Neutrophil (primary cell): ENCODE measurements at regions not wholly inside any gene's neighbourhood (a gene's known extent, or its start where the extent isn't known, plus 50 kb on each side); places are given as distances from the start of the nearest gene placed in this dataset.

Source experiments
- H3K27ac ChIP-seq: fragments of 200-600 bp; sonication (generic); 2 replicates; pipeline ENCODE4 v1.5.1; 2016; ENCODE audit warnings: mild to moderate bottlenecking, moderate library complexity
- H3K27me3 ChIP-seq: fragments of 200-600 bp; sonication (generic); 2 replicates; pipeline ENCODE4 v1.6.0; 2016; ENCODE audit warnings: mild to moderate bottlenecking
- H3K36me3 ChIP-seq: fragments of 200-600 bp; sonication (generic); 2 replicates; pipeline ENCODE4 v1.5.1; 2017
- H3K4me1 ChIP-seq, 2 experiments: fragments of 200-600 bp in 1 of 2; sonication (generic) in 1 of 2; 1 replicate in 1 of 2; 2 replicates in 1 of 2; pipeline versions ENCODE4 v1.5.1 to v1.6.1; 2013 to 2016; ENCODE audit warnings: low read depth in 1 of 2, low read length in 1 of 2, mild to moderate bottlenecking in 1 of 2, moderate library complexity in 1 of 2; ENCODE audit not compliant: control insufficient read depth in 1 of 2, insufficient read depth in 1 of 2
- H3K4me3 ChIP-seq, 2 experiments: fragments of 200-600 bp in 1 of 2; sonication (generic) in 1 of 2; 1 replicate in 1 of 2; 2 replicates in 1 of 2; pipeline ENCODE4 v1.5.1; 2013 to 2016; ENCODE audit warnings: low read depth in 1 of 2, low read length in 1 of 2, mild to moderate bottlenecking in 1 of 2, moderate library complexity in 1 of 2
- H3K9me3 ChIP-seq: fragments of 200-600 bp; sonication (generic); 2 replicates; pipeline ENCODE4 v1.5.1; 2016
- TF ChIP-seq, protein P1 (sequence below): fragments of 200-600 bp; sonication (generic); IDR thresholded peaks from 2 replicates; pipeline ENCODE4 v1.5.1; 2016; ENCODE audit warnings: antibody characterized with exemption

- H3K27ac ChIP-seq: no peak overlapping the region
- H3K9me3 ChIP-seq: no peaks in the 10 kb centered on the region
- no peaks in the 10 kb centered on the region for H3K36me3 ChIP-seq
- TF ChIP-seq, protein P1, sequence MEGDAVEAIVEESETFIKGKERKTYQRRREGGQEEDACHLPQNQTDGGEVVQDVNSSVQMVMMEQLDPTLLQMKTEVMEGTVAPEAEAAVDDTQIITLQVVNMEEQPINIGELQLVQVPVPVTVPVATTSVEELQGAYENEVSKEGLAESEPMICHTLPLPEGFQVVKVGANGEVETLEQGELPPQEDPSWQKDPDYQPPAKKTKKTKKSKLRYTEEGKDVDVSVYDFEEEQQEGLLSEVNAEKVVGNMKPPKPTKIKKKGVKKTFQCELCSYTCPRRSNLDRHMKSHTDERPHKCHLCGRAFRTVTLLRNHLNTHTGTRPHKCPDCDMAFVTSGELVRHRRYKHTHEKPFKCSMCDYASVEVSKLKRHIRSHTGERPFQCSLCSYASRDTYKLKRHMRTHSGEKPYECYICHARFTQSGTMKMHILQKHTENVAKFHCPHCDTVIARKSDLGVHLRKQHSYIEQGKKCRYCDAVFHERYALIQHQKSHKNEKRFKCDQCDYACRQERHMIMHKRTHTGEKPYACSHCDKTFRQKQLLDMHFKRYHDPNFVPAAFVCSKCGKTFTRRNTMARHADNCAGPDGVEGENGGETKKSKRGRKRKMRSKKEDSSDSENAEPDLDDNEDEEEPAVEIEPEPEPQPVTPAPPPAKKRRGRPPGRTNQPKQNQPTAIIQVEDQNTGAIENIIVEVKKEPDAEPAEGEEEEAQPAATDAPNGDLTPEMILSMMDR: no peak
- H3K4me1 ChIP-seq: no peaks in the 10 kb centered on the region
- H3K4me3 ChIP-seq: no peak overlapping the region
- H3K27me3 ChIP-seq: no peaks in the 10 kb centered on the region
Measured at GRCh38 chr5:165712011-165712410, 2206.6 kb downstream of the MAT2B start.

DNA sequence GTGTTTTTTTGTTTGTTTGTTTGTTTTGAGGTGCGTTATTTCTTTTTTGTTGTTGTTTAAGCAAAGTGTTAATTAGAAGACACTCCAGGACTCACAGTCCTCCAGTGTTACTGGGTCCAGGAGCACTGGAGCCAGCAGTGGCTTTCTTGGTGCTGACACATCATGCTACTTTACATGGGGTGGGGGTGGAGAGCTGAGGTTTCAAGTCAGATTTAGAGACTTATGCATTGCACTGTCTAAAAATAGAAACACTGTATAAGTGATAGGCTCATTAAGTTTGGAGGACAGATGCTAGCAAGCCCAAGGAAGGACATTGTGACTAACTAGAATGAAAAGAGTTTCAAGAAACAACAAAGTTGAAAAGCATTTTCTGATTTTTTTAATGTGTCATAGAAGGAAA lies 2209.2 kb downstream of the MAT2B start:
- no peaks in the 10 kb centered on the region for H3K36me3 ChIP-seq
- no peaks in the 10 kb centered on the region for H3K4me1 ChIP-seq
- H3K9me3 ChIP-seq: no peaks in the 10 kb centered on the region
- no peaks in the 10 kb centered on the region for H3K27me3 ChIP-seq
- TF ChIP-seq, protein P1: no peak
- H3K4me3 ChIP-seq: no peak overlapping the region
- no peak overlapping the region for H3K27ac ChIP-seq

DNA sequence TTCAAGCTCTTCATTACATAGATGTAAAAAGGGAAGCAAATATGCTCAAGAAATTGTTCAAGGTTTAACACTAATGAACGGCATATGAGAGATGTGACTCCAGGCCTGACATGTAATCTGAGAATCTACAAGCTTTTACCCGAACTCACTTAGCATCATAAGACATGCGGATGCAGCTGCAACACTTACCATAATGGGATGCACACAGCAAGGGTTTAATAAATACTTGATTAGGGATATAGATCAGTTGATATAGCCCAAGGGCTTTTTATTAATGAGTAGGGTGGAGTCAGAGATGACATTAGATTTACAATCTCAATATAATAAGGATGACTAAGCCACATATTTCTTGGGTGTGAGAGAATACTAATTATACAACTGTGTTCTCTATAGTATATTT lies 2215.5 kb downstream of the MAT2B start:
- H3K27ac ChIP-seq: no peak overlapping the region
- no peak overlapping the region for H3K4me3 ChIP-seq
- no peaks in the 10 kb centered on the region for H3K27me3 ChIP-seq
- no peaks in the 10 kb centered on the region for H3K36me3 ChIP-seq
- TF ChIP-seq, protein P1: no peak
- no peaks in the 10 kb centered on the region for H3K9me3 ChIP-seq
- H3K4me1 ChIP-seq: no peaks in the 10 kb centered on the region

DNA sequence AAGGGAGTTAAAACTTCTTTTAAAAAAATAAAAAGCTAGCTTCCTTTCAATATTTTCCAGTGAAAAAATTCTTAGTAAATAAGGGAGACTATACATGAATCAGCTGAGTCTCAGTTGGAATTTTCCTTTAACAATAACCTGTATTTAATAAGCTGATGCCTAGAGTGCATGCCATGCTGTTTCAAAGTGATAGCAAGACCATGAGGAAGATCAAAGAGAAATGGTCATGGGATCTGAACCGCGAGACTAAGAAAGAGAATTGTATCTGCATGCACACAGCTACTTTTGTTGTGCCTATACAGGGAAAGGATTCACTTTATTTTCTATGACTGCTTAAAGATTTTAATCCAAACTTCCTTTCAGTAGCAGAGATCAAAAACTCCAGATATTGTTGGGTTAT lies 2217.0 kb downstream of the MAT2B start:
- no peaks in the 10 kb centered on the region for H3K27me3 ChIP-seq
- H3K9me3 ChIP-seq: no peaks in the 10 kb centered on the region
- TF ChIP-seq, protein P1: no peak
- H3K4me3 ChIP-seq: no peak overlapping the region
- no peaks in the 10 kb centered on the region for H3K36me3 ChIP-seq
- no peaks in the 10 kb centered on the region for H3K4me1 ChIP-seq
- H3K27ac ChIP-seq: no peak overlapping the region

GRCh38 chr5:165723931-165724330 lies 2218.5 kb downstream of the MAT2B start:
- no peaks in the 10 kb centered on the region for H3K4me1 ChIP-seq
- H3K36me3 ChIP-seq: no peaks in the 10 kb centered on the region
- H3K9me3 ChIP-seq: no peaks in the 10 kb centered on the region
- TF ChIP-seq, protein P1: no peak
- no peaks in the 10 kb centered on the region for H3K27me3 ChIP-seq
- no peak overlapping the region for H3K27ac ChIP-seq
- H3K4me3 ChIP-seq: no peak overlapping the region

DNA sequence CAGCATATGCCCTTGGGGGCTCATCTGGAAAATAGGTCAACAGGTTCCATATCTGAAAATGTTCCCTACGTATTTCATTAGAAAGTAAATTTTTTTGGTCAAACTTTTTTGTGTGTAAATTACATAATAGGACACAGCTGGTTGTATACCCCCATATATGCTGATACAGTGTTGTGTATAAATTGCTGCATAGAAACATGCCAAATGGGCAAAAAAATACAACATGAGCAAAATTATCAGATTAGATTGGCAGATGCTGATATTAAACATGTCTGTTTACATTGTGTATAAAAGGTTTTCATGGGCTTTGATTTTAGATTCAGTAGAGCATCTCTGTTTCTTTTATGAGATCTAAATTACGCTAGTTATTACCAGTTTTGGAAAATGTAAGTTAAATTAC lies 2223.0 kb downstream of the MAT2B start:
- no peaks in the 10 kb centered on the region for H3K27me3 ChIP-seq
- H3K4me1 ChIP-seq: no peaks in the 10 kb centered on the region
- TF ChIP-seq, protein P1: no peak
- H3K27ac ChIP-seq: no peak overlapping the region
- no peak overlapping the region for H3K4me3 ChIP-seq
- H3K9me3 ChIP-seq: no peaks in the 10 kb centered on the region
- H3K36me3 ChIP-seq: no peaks in the 10 kb centered on the region
